A549 (cell line): ENCODE measurements at regions not wholly inside any gene's neighbourhood (a gene's known extent, or its start where the extent isn't known, plus 50 kb on each side); places are given as distances from the start of the nearest gene placed in this dataset.

Experiments
- ATAC-seq, 2 experiments: fragments of 200-7000 bp in 1 of 2; fragments of >200 bp in 1 of 2; cut with Nextera tagmentation in 1 of 2; cut with Tn5 transposase in 1 of 2; 3 replicates each; pipeline versions ENCODE4 v1.8.0 to v1.9.1; 2018 to 2020; ENCODE audit warnings: mild to moderate bottlenecking in 1 of 2, moderate library complexity in 1 of 2
- CTCF ChIA-PET: fragments of 300-600 bp; sonication (Branson Sonifier 250); formaldehyde crosslinking; extraction: SDS; loops from one replicate; lab custom pipeline; 2021; ENCODE audit warnings: antibody characterized with exemption, inconsistent platforms; lab: Yijun Ruan, JAX
- POLR2A ChIA-PET: fragments of 350-600 bp; formaldehyde crosslinking; extraction: SDS; loops from one replicate; lab custom pipeline; 2021; ENCODE audit warnings: antibody characterized with exemption, inconsistent platforms; lab: Yijun Ruan, JAX
- DNase-seq, 2 experiments: peaks; one replicate each; pipeline versions ENCODE4 v3.0.0 to v3.0.0-alpha.2; 2011 to 2016; ENCODE audit warnings: low read depth in 1 of 2, low spot score in 1 of 2
- FAIRE-seq: peaks from 2 replicates; lab custom pipeline; 2011; peaks lifted over from hg19 to GRCh38; lab: Jason Lieb, UNC
- H3K27ac ChIP-seq, 2 experiments: fragments of >200 bp; sonication (Bioruptor Twin); formaldehyde crosslinking; 3 replicates each; pipeline ENCODE4 v1.5.1; 2016 to 2017
- H3K4me1 ChIP-seq: fragments of >200 bp; sonication (Bioruptor Twin); formaldehyde crosslinking; 3 replicates; pipeline ENCODE4 v1.6.1; 2016
- H3K4me2 ChIP-seq: fragments of >200 bp; sonication (Bioruptor Twin); formaldehyde crosslinking; 3 replicates; pipeline ENCODE4 v1.6.1; 2016
- H3K4me3 ChIP-seq: fragments of >200 bp; sonication (Bioruptor Twin); formaldehyde crosslinking; 3 replicates; pipeline ENCODE4 v1.5.1; 2016
- H3K9me3 ChIP-seq: fragments of >200 bp; sonication (Bioruptor Twin); formaldehyde crosslinking; 3 replicates; pipeline ENCODE4 v1.6.1; 2016
- BHLHE40 ChIP-seq: IDR thresholded peaks from 2 replicates; pipeline ENCODE4 v1.6.1; 2012; ENCODE audit warnings: low read depth, low read length, inconsistent platforms
- CHD2 ChIP-seq: fragments of 150-350 bp; IDR thresholded peaks from 2 replicates; pipeline ENCODE4 v1.6.1; 2014; ENCODE audit warnings: low read length; ENCODE audit not compliant: partially characterized antibody
- EHF ChIP-seq: fragments of 250-450 bp; sonication (Bioruptor Pico); IDR thresholded peaks from 2 replicates; pipeline ENCODE4 v1.5.0; 2020; ENCODE audit warnings: mild to moderate bottlenecking
- EHMT2 ChIP-seq: fragments of 200-600 bp; sonication (generic); IDR thresholded peaks from 2 replicates; pipeline ENCODE4 v1.6.1; 2016; ENCODE audit warnings: antibody characterized with exemption, low read depth, mild to moderate bottlenecking, moderate library complexity
- ELK1 ChIP-seq: fragments of 150-350 bp; IDR thresholded peaks from 2 replicates; pipeline ENCODE4 v1.6.1; 2014; ENCODE audit warnings: low read depth, mild to moderate bottlenecking, low read length
- EP300 ChIP-seq, 2 experiments: fragments of >200 bp; sonication (Bioruptor Twin); formaldehyde crosslinking; IDR thresholded peaks; 2 replicates in 1 of 2; 3 replicates in 1 of 2; pipeline ENCODE4 v1.6.1; 2016 to 2017
- ESRRA ChIP-seq: fragments of 150-350 bp; IDR thresholded peaks from 2 replicates; pipeline ENCODE4 v1.6.1; 2014; ENCODE audit warnings: mild to moderate bottlenecking, low read length, borderline replicate concordance
- FOSB ChIP-seq: fragments of 250-450 bp; sonication (Bioruptor Pico); IDR thresholded peaks from 2 replicates; pipeline ENCODE4 v1.5.0; 2020; ENCODE audit warnings: mild to moderate bottlenecking, moderate library complexity
- HES2 ChIP-seq: fragments of >200 bp; sonication (Bioruptor Twin); formaldehyde crosslinking; IDR thresholded peaks from 2 replicates; pipeline ENCODE4 v1.6.1; 2016
- HOXA7 ChIP-seq: fragments of 250-450 bp; sonication (Bioruptor Pico); IDR thresholded peaks from 2 replicates; pipeline ENCODE4 v1.5.0; 2020; ENCODE audit warnings: mild to moderate bottlenecking, moderate library complexity
- HOXB13 ChIP-seq: fragments of 250-450 bp; sonication (Bioruptor Pico); IDR thresholded peaks from 2 replicates; pipeline ENCODE4 v1.5.0; 2020; ENCODE audit warnings: low read depth, mild to moderate bottlenecking, moderate library complexity
- HOXB5 ChIP-seq: fragments of 250-450 bp; sonication (Bioruptor Pico); IDR thresholded peaks from 2 replicates; pipeline ENCODE4 v1.5.0; 2020; ENCODE audit warnings: mild to moderate bottlenecking, moderate library complexity
- JUN ChIP-seq, 2 experiments: fragments of >200 bp; sonication (Bioruptor Twin); formaldehyde crosslinking; IDR thresholded peaks; 2 replicates in 1 of 2; 3 replicates in 1 of 2; pipeline ENCODE4 v1.6.1; 2016 to 2017
- KDM1A ChIP-seq: fragments of 200-600 bp; sonication (generic); IDR thresholded peaks from 2 replicates; pipeline ENCODE4 v1.6.1; 2016; ENCODE audit warnings: low read depth, mild to moderate bottlenecking
- KDM5A ChIP-seq: fragments of 200-600 bp; sonication (generic); IDR thresholded peaks from 2 replicates; pipeline ENCODE4 v1.6.1; 2016; ENCODE audit warnings: antibody characterized with exemption, mild to moderate bottlenecking
- MAFK ChIP-seq: fragments of 450-650 bp; IDR thresholded peaks from 2 replicates; pipeline ENCODE4 v1.6.1; 2014; ENCODE audit not compliant: partially characterized antibody
- MAX ChIP-seq: IDR thresholded peaks from 2 replicates; pipeline ENCODE4 v1.6.1; 2012
- NFE2L2 ChIP-seq: fragments of 150-350 bp; conservative IDR thresholded peaks from 2 replicates; pipeline ENCODE4 v1.6.1; 2014; ENCODE audit warnings: low read length
- NPAS2 ChIP-seq: fragments of 250-450 bp; sonication (Bioruptor Pico); IDR thresholded peaks from 2 replicates; pipeline ENCODE4 v1.8.0; 2022; ENCODE audit warnings: mild to moderate bottlenecking, moderate library complexity, borderline replicate concordance
- NR3C1 ChIP-seq: fragments of >200 bp; sonication (Bioruptor Twin); formaldehyde crosslinking; IDR thresholded peaks from 3 replicates; pipeline ENCODE4 v1.6.1; 2017
- PHF8 ChIP-seq: fragments of 200-600 bp; sonication (generic); IDR thresholded peaks from 2 replicates; pipeline ENCODE4 v1.6.1; 2016; ENCODE audit warnings: low read depth, mild to moderate bottlenecking, antibody characterized with exemption, moderate library complexity, borderline replicate concordance
- POLR2A ChIP-seq: IDR thresholded peaks from 2 replicates; pipeline ENCODE4 v1.6.1; 2012; ENCODE audit warnings: mild to moderate bottlenecking, low read length
- RAD21 ChIP-seq, 2 experiments: fragments of >200 bp in 1 of 2; sonication (Bioruptor Twin) in 1 of 2; formaldehyde crosslinking in 1 of 2; IDR thresholded peaks in 1 of 2; conservative IDR thresholded peaks in 1 of 2; 2 replicates in 1 of 2; 3 replicates in 1 of 2; pipeline ENCODE4 v1.6.1; 2012 to 2018; ENCODE audit warnings: inconsistent platforms in 1 of 2
- RARB ChIP-seq: fragments of 250-450 bp; sonication (Bioruptor Pico); IDR thresholded peaks from 2 replicates; pipeline ENCODE4 v1.8.0; 2021; ENCODE audit warnings: mild to moderate bottlenecking, moderate library complexity
- RNF2 ChIP-seq: fragments of 200-600 bp; sonication (generic); IDR thresholded peaks from 2 replicates; pipeline ENCODE4 v1.6.1; 2016; ENCODE audit warnings: low read depth, mild to moderate bottlenecking, antibody characterized with exemption, moderate library complexity, borderline replicate concordance
- SMC3 ChIP-seq: fragments of >200 bp; sonication (Bioruptor Twin); formaldehyde crosslinking; IDR thresholded peaks from 3 replicates; pipeline ENCODE4 v1.6.1; 2018; ENCODE audit warnings: inconsistent platforms
- TFCP2L1 ChIP-seq: fragments of 250-450 bp; sonication (Bioruptor Pico); IDR thresholded peaks from 2 replicates; pipeline ENCODE4 v1.5.0; 2021; ENCODE audit warnings: mild to moderate bottlenecking
- ZC3H11A ChIP-seq: fragments of 450-650 bp; IDR thresholded peaks from 2 replicates; pipeline ENCODE4 v1.6.1; 2014; ENCODE audit warnings: antibody characterized with exemption, mild to moderate bottlenecking
- ZNF302 ChIP-seq: fragments of 250-450 bp; sonication (Bioruptor Pico); IDR thresholded peaks from 2 replicates; pipeline ENCODE4 v1.9.0; 2021; ENCODE audit warnings: inconsistent platforms, mild to moderate bottlenecking, moderate library complexity
- WGBS: methylation state at CpG from one replicate; pipeline ENCODE4 v1.1.6; 2017; ENCODE audit errors: missing lambda C conversion rate; 5-methylcytosine and 5-hydroxymethylcytosine counted together
- TF ChIP-seq, protein P1 (sequence below): fragments of 250-450 bp; sonication (Bioruptor Pico); IDR thresholded peaks from 2 replicates; pipeline ENCODE4 v1.5.0; 2021; ENCODE audit warnings: mild to moderate bottlenecking, moderate library complexity, borderline replicate concordance

DNA sequence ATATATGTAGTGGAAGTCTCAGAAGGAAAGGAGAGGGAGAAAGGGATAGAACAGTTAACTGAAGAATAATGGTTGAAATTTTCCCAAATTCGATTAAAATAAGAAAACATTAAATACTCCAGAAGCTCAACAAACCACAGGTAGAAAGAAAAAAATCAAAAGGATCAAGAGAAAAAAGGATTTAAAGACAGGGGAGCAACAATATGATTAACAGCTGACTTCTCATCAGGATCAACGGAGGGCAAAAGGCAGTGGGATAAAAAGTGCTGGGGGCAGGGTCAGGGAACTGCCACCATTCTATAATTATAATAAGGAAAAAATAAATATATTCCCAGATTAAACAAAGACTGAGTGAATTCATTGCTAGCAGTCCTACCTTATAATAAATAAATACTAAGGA is 55.3 kb downstream of the CDKN2C start:
- H3K4me2 ChIP-seq, result no peak overlapping the region
- TF ChIP-seq NR3C1 (no peak), CHD2 (no peak), EHF (CRISPR knock-in tag) (no peak)
- FAIRE-seq, result no peak
- no peak for DNase-seq
- ChIA-PET CTCF (interaction anchor here (1.3 kb wide), 1 partner anchor 167 kb away, joined by 3 read pairs; no protein-coding TSS in a partner anchor), POLR2A (no interaction called here)
- 17% methylated on average over 2 of the region's 2 CpGs for WGBS
- no peaks in the 10 kb centered on the region for H3K9me3 ChIP-seq
- no peak overlapping the region for H3K4me3 ChIP-seq
- no peak overlapping the region for H3K27ac ChIP-seq
- H3K4me1 ChIP-seq, result no peaks in the 10 kb centered on the region
- no peak for ATAC-seq

DNA sequence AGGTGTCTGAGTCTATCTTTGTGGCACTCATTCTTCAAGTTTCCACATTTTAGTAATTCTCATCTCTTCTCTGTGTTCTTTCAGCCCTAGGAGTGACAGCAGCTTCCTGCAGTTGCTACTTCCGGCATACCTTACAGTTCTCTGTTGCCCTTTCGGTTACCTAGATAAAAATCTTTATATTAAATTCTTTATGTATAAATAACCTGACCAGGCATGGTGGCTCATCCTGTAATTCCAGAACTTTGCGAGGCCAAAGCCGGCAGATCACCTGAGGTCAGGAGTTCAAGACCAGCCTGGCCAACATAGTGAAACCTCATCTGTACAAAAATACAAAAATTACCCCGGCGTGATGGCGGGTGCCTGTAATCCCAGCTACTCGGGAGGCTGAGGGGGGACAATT is 62.9 kb downstream of the CDKN2C start:
- Histone ChIP-seq H3K4me2 (no peak overlapping the region), H3K9me3 (no peaks in the 10 kb centered on the region), H3K4me1 (no peaks in the 10 kb centered on the region), H3K4me3 (no peak overlapping the region), H3K27ac (no peak overlapping the region)
- ChIA-PET CTCF (no interaction called here), POLR2A (no interaction called here)
- WGBS, result 92% methylated on average over 8 of the region's 8 CpGs
- no peak for DNase-seq
- TF ChIP-seq EHMT2 (no peak), NFE2L2 (no peak), TFCP2L1 (CRISPR knock-in tag) (no peak), MAX (no peak)
- FAIRE-seq, result no peak
- no peak for ATAC-seq

GRCh38 chr1:51044199-51044598 is 57.8 kb upstream of the C1orf185 start:
- POLR2A ChIA-PET, result no interaction called here
- no peak overlapping the region for H3K4me3 ChIP-seq
- no peak overlapping the region for H3K4me2 ChIP-seq
- CTCF ChIA-PET, result interaction anchor here (0.6 to 1.1 kb wide), 2 partner anchors 65 to 115 kb away, joined by 3 read pairs; no protein-coding TSS in a partner anchor
- no peak for DNase-seq
- no peak for FAIRE-seq
- WGBS, result 0% methylated on average over 1 of the region's 3 CpGs
- no peaks in the 10 kb centered on the region for H3K9me3 ChIP-seq
- no peak overlapping the region for H3K27ac ChIP-seq
- ATAC-seq, result no peak
- no peak for TF ChIP-seq FOSB (CRISPR knock-in tag)
- no peak for TF ChIP-seq TFCP2L1 (CRISPR knock-in tag)
- no peak for TF ChIP-seq ESRRA
- TF ChIP-seq PHF8, result no peak
- TF ChIP-seq HES2, result no peak
- no peak for TF ChIP-seq ELK1
- TF ChIP-seq POLR2A, result no peak
- no peak for TF ChIP-seq RNF2
- TF ChIP-seq KDM1A, result no peak
- TF ChIP-seq RARB (CRISPR knock-in tag), result no peak
- no peak for TF ChIP-seq BHLHE40
- no peak for TF ChIP-seq HOXA7
- TF ChIP-seq ZC3H11A, result no peak
- H3K4me1 ChIP-seq, result no peaks in the 10 kb centered on the region

DNA sequence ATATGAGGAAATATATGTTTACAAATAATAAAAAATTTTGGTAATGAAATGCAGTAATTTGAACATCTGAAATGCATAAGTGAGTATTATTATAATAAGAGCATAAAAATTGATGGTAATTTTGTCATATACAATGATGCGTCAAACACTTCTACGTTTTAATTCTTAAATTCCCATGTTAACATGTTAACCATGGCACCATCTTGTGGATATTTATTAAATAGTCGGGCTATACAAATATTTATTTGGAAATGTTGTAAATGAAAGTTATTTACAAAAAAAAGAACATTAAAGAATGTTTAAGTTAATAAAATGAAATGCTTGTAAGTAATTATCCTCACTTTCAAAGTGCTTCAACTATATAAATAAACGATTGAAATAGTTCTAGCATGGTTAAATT is 57.2 kb upstream of the C1orf185 start:
- CTCF ChIA-PET, result interaction anchor here (0.6 kb wide), 1 partner anchor 66 kb away, joined by 3 read pairs; no protein-coding TSS in a partner anchor
- H3K4me2 ChIP-seq, result no peak overlapping the region
- ATAC-seq (no peak), FAIRE-seq (no peak), DNase-seq (no peak)
- POLR2A ChIA-PET, result no interaction called here
- no peak overlapping the region for H3K27ac ChIP-seq
- no peaks in the 10 kb centered on the region for H3K4me1 ChIP-seq
- no peaks in the 10 kb centered on the region for H3K9me3 ChIP-seq
- no peak overlapping the region for H3K4me3 ChIP-seq
- WGBS, result 27% methylated on average over 4 of the region's 4 CpGs
- TF ChIP-seq SMC3, result peak; percentile 39; the same call in 1 of the 3 replicates
- no peak for TF ChIP-seq JUN (IDR thresholded peaks at IDR 0.05)
- peak; percentile 37 to 52 for TF ChIP-seq RAD21 (conservative IDR thresholded peaks at IDR 0.05 in 1 of 2, IDR thresholded peaks at IDR 0.05 in 1 of 2)
- TF ChIP-seq MAX, result no peak
- TF ChIP-seq HOXA7, result no peak
- TF ChIP-seq BHLHE40, result no peak
- no peak for TF ChIP-seq ZNF302 (CRISPR knock-in tag)
- no peak for TF ChIP-seq KDM5A
- no peak for TF ChIP-seq FOSB (CRISPR knock-in tag)
- no peak for TF ChIP-seq HOXB5 (CRISPR knock-in tag)
- TF ChIP-seq MAFK, result no peak
- TF ChIP-seq, protein P1, sequence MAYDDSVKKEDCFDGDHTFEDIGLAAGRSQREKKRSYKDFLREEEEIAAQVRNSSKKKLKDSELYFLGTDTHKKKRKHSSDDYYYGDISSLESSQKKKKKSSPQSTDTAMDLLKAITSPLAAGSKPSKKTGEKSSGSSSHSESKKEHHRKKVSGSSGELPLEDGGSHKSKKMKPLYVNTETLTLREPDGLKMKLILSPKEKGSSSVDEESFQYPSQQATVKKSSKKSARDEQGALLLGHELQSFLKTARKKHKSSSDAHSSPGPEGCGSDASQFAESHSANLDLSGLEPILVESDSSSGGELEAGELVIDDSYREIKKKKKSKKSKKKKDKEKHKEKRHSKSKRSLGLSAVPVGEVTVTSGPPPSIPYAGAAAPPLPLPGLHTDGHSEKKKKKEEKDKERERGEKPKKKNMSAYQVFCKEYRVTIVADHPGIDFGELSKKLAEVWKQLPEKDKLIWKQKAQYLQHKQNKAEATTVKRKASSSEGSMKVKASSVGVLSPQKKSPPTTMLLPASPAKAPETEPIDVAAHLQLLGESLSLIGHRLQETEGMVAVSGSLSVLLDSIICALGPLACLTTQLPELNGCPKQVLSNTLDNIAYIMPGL, result no peak
- no peak for TF ChIP-seq POLR2A
- no peak for TF ChIP-seq NPAS2 (CRISPR knock-in tag)
- TF ChIP-seq HOXB13 (CRISPR knock-in tag), result no peak
- no peak for TF ChIP-seq EP300 (IDR thresholded peaks at IDR 0.05)
